Upper lobe of left lung (tissue), 4 donors: ENCODE measurements at regions not wholly inside any gene's neighbourhood (a gene's known extent, or its start where the extent isn't known, plus 50 kb on each side); places are given as distances from the start of the nearest gene placed in this dataset.

Experiments
- EP300 ChIP-seq, 4 donors: sonication (generic); formaldehyde crosslinking; IDR thresholded peaks; one replicate each; pipeline ENCODE4 v1.5.1; 2017; ENCODE audit warnings: antibody characterized with exemption in 4 of 4, control low read depth in 2 of 4
- POLR2A ChIP-seq, 4 donors: fragments of 450-650 bp; IDR thresholded peaks; one replicate each; pipeline ENCODE4 v1.5.1; 2016 to 2017; ENCODE audit warnings: antibody characterized with exemption in 4 of 4, mild to moderate bottlenecking in 2 of 4
- POLR2AphosphoS5 ChIP-seq, 2 donors: sonication (generic); formaldehyde crosslinking; IDR thresholded peaks; one replicate each; pipeline ENCODE4 v1.5.1; 2017; ENCODE audit warnings: antibody characterized with exemption in 2 of 2
- TF ChIP-seq, protein P1 (sequence below), 6 experiments: fragments of 450-650 bp in 4 of 6; fragments of 200-600 bp in 2 of 6; sonication (generic) in 2 of 6; IDR thresholded peaks; one replicate each; pipeline ENCODE4 v1.5.1; 2016 to 2019; ENCODE audit warnings: antibody characterized with exemption in 6 of 6

DNA sequence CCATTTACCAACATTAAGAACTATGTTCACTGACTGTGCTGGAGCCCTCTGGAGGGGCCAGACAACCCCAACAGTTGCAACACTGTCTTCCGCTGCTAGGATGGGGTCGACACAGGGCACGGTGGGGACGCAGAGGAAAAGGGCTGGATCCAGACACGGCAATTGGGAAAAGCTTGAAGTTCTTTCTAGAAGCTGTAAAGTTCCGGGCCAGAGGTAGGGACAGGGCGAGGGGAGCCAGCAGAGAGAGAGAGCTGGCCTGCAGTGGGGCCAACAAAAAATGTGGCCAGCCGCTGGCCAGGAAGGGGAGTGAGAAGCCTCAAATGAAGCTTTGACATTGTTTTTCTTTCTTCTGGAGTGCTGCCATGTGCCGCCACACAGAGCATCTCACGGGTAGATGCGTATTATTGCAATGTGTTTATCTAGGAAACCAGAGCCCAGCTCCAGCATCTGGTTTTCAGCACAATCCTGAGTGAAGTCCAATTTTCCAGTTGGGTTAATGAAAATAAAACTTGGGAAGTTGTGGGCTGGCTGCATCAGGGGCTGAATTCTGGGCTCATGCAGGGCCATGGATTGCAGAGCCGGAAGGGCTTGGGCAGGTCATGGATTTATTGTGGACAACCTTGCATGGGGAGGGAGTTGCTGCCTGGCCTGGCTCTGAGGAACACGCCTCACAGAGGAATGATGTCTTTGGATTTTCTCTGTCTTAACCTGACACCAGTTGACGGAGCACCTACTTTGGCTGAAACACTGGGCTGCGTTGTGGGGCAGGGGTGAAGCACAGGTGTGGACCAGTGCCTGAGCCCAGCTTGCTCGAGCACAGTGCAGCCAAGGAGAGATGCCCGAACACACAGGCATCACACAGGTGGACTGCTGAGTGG is 67.6 kb upstream of the AMPD3 start:
- TF ChIP-seq, protein P1, sequence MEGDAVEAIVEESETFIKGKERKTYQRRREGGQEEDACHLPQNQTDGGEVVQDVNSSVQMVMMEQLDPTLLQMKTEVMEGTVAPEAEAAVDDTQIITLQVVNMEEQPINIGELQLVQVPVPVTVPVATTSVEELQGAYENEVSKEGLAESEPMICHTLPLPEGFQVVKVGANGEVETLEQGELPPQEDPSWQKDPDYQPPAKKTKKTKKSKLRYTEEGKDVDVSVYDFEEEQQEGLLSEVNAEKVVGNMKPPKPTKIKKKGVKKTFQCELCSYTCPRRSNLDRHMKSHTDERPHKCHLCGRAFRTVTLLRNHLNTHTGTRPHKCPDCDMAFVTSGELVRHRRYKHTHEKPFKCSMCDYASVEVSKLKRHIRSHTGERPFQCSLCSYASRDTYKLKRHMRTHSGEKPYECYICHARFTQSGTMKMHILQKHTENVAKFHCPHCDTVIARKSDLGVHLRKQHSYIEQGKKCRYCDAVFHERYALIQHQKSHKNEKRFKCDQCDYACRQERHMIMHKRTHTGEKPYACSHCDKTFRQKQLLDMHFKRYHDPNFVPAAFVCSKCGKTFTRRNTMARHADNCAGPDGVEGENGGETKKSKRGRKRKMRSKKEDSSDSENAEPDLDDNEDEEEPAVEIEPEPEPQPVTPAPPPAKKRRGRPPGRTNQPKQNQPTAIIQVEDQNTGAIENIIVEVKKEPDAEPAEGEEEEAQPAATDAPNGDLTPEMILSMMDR (IDR thresholded peaks at IDR 0.05): no peak
- peak in 1 of 2 donors; percentile 49 for TF ChIP-seq POLR2AphosphoS5 (IDR thresholded peaks at IDR 0.05)
- TF ChIP-seq POLR2A (IDR thresholded peaks at IDR 0.05): no peak
- no peak for TF ChIP-seq EP300 (IDR thresholded peaks at IDR 0.05)
